ENCODE measurements at regions not wholly inside any gene's neighbourhood (a gene's known extent, or its start where the extent isn't known, plus 50 kb on each side); places are given as distances from the start of the nearest gene placed in this dataset.
A peak's percentile ranks its signal among the peaks of the same experiment; 100 is the strongest.
"Not testable (repeated sequence)": the region's sequence is repeated elsewhere in the genome, so short reads cannot be mapped to it uniquely, and the experiment has no call there.

- DNase-seq (ENCODE audit: low read depth, low spot score); BruUV-seq (replicated peaks); H3K4me2 ChIP-seq (ENCODE audit: low read length); H3K4me3 ChIP-seq (replicated peaks in 1 of 2; ENCODE audit: low read depth in 1 of 2, low read length in 2 of 2); H3K9ac ChIP-seq (ENCODE audit: low read length); H3K27me3 ChIP-seq (ENCODE audit: insufficient read depth, low read length); CTCF ChIA-PET; H3K36me3 ChIP-seq (ENCODE audit: control insufficient read depth in 1 of 2, insufficient read depth in 2 of 2, low read length in 2 of 2); H3K79me2 ChIP-seq (ENCODE audit: insufficient read depth, low read length); H2AFZ ChIP-seq (ENCODE audit: low read depth, low read length, poor library complexity, severe bottlenecking); H3K9me2 ChIP-seq (ENCODE audit: insufficient read depth); H4K20me1 ChIP-seq (ENCODE audit: insufficient read depth); POLR2A ChIA-PET; H3K4me1 ChIP-seq (ENCODE audit: control insufficient read depth in 1 of 2, insufficient read depth in 2 of 2, low read length in 2 of 2); RAD21 ChIA-PET (ENCODE audit: low non-redundant PET in 1 of 2, low total read pairs in 2 of 2, uncharacterized antibody in 2 of 2, unreplicated experiment in 2 of 2); H3K27ac ChIP-seq (ENCODE audit: low read depth, low read length); ATAC-seq; H3K9me3 ChIP-seq (ENCODE audit: control insufficient read depth in 1 of 2, insufficient read depth in 1 of 2, low read depth in 1 of 2, low read length in 2 of 2); intact Hi-C loops (cut with micrococcal nuclease): not testable (repeated sequence)
Observed at GRCh38 chrY:18092952-18093351, 67.4 kb downstream of the CDY2A start.

- CTCF ChIA-PET; H3K27ac ChIP-seq (ENCODE audit: low read depth, low read length); RAD21 ChIA-PET (ENCODE audit: low non-redundant PET in 1 of 2, low total read pairs in 2 of 2, uncharacterized antibody in 2 of 2, unreplicated experiment in 2 of 2); H3K4me2 ChIP-seq (ENCODE audit: low read length); ATAC-seq; H3K9ac ChIP-seq (ENCODE audit: low read length); H3K9me3 ChIP-seq (ENCODE audit: control insufficient read depth in 1 of 2, insufficient read depth in 1 of 2, low read depth in 1 of 2, low read length in 2 of 2); intact Hi-C loops (cut with micrococcal nuclease); H3K4me1 ChIP-seq (ENCODE audit: control insufficient read depth in 1 of 2, insufficient read depth in 2 of 2, low read length in 2 of 2); H3K4me3 ChIP-seq (replicated peaks in 1 of 2; ENCODE audit: low read depth in 1 of 2, low read length in 2 of 2); H3K79me2 ChIP-seq (ENCODE audit: insufficient read depth, low read length); DNase-seq (ENCODE audit: low read depth, low spot score); H2AFZ ChIP-seq (ENCODE audit: low read depth, low read length, poor library complexity, severe bottlenecking); BruUV-seq (replicated peaks); H3K36me3 ChIP-seq (ENCODE audit: control insufficient read depth in 1 of 2, insufficient read depth in 2 of 2, low read length in 2 of 2); H3K9me2 ChIP-seq (ENCODE audit: insufficient read depth); POLR2A ChIA-PET; H3K27me3 ChIP-seq (ENCODE audit: insufficient read depth, low read length); H4K20me1 ChIP-seq (ENCODE audit: insufficient read depth): not testable (repeated sequence)
Observed at GRCh38 chrY:18105691-18106090, 80.1 kb downstream of the CDY2A start.

- H4K20me1 ChIP-seq (ENCODE audit: insufficient read depth); BruUV-seq (replicated peaks); CTCF ChIA-PET; H3K79me2 ChIP-seq (ENCODE audit: insufficient read depth, low read length); H3K36me3 ChIP-seq (ENCODE audit: control insufficient read depth in 1 of 2, insufficient read depth in 2 of 2, low read length in 2 of 2); DNase-seq (ENCODE audit: low read depth, low spot score); H3K9me2 ChIP-seq (ENCODE audit: insufficient read depth); ATAC-seq; H3K4me3 ChIP-seq (replicated peaks in 1 of 2; ENCODE audit: low read depth in 1 of 2, low read length in 2 of 2); POLR2A ChIA-PET; H2AFZ ChIP-seq (ENCODE audit: low read depth, low read length, poor library complexity, severe bottlenecking); H3K9me3 ChIP-seq (ENCODE audit: control insufficient read depth in 1 of 2, insufficient read depth in 1 of 2, low read depth in 1 of 2, low read length in 2 of 2); H3K27me3 ChIP-seq (ENCODE audit: insufficient read depth, low read length); H3K27ac ChIP-seq (ENCODE audit: low read depth, low read length); intact Hi-C loops (cut with micrococcal nuclease); H3K4me2 ChIP-seq (ENCODE audit: low read length); RAD21 ChIA-PET (ENCODE audit: low non-redundant PET in 1 of 2, low total read pairs in 2 of 2, uncharacterized antibody in 2 of 2, unreplicated experiment in 2 of 2); H3K4me1 ChIP-seq (ENCODE audit: control insufficient read depth in 1 of 2, insufficient read depth in 2 of 2, low read length in 2 of 2); H3K9ac ChIP-seq (ENCODE audit: low read length): not testable (repeated sequence)
Observed at GRCh38 chrY:18118388-18118787, 92.8 kb downstream of the CDY2A start.

GRCh38 chrY:18137718-18138117 is 112.1 kb downstream of the CDY2A start:
- H3K79me2 ChIP-seq (ENCODE audit: insufficient read depth, low read length); H3K36me3 ChIP-seq (ENCODE audit: control insufficient read depth in 1 of 2, insufficient read depth in 2 of 2, low read length in 2 of 2); H3K9ac ChIP-seq (ENCODE audit: low read length); POLR2A ChIA-PET; H3K27ac ChIP-seq (ENCODE audit: low read depth, low read length); RAD21 ChIA-PET (ENCODE audit: low non-redundant PET in 1 of 2, low total read pairs in 2 of 2, uncharacterized antibody in 2 of 2, unreplicated experiment in 2 of 2); CTCF ChIA-PET; intact Hi-C loops (cut with micrococcal nuclease); H4K20me1 ChIP-seq (ENCODE audit: insufficient read depth); H3K9me3 ChIP-seq (ENCODE audit: control insufficient read depth in 1 of 2, insufficient read depth in 1 of 2, low read depth in 1 of 2, low read length in 2 of 2); H2AFZ ChIP-seq (ENCODE audit: low read depth, low read length, poor library complexity, severe bottlenecking); BruUV-seq (replicated peaks); DNase-seq (ENCODE audit: low read depth, low spot score); H3K4me3 ChIP-seq (replicated peaks in 1 of 2; ENCODE audit: low read depth in 1 of 2, low read length in 2 of 2); H3K9me2 ChIP-seq (ENCODE audit: insufficient read depth); H3K4me1 ChIP-seq (ENCODE audit: control insufficient read depth in 1 of 2, insufficient read depth in 2 of 2, low read length in 2 of 2); H3K27me3 ChIP-seq (ENCODE audit: insufficient read depth, low read length); H3K4me2 ChIP-seq (ENCODE audit: low read length): not testable (repeated sequence)
- ATAC-seq: peak; percentile 22; the same call in 1 of the 2 replicates

All from HCT116 (cell line).